ENCODE measurements at regions not wholly inside any gene's neighbourhood (a gene's known extent, or its start where the extent isn't known, plus 50 kb on each side); places are given as distances from the start of the nearest gene placed in this dataset.

DNA sequence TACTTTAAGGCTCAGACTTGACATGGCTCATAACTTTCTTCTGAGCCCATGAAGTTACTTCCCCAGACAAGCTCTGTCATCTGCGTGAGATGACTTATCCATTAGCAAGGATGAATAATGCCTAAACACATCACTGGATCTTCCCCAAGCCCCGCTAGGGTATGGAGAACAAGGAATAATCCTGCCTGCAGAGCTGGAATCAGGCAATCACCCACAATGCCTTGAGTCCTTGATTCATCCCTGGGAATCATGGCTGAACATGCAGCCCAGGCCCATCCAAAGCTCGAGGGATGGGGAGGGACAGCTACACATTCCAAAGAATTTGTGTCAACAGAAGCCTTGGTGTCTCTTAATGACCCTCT lies 131.7 kb downstream of the PSMG1 start:
- no peak for DNase-seq

DNA sequence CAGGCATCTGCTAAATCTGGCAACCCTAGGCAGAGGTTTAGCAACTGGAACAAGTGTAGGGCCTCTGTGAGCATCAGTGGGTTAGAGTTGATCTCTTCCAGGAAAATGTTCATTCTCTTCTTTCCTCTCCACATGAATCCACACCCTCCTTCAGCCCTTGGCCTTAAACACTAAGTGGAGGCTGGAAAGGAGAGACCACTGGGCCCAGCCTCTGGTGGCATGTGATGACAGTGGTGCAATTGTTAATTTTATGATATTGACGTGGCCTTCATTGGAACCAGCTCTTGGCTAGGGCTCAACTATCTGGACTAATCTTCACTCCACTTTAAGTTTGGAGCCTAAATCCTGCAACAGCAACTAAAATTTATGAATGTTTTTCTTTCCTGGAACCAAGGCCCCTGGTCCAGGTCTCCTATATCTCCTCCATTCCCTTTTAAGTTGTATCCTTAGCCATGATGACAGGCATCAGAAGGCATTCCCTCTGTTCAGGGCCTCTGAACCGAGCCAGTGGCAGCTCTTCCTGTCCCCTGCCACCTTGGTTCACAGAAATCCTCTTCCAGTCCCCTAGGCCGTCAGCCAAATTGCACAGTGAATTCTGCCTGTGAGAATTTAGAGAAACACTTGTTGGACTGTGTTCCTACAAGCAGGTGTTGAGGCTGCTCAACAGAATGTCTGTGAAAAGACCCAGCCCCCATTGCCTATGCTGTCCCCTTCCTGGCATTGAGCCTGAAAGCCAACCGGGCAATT lies 132.2 kb downstream of the PSMG1 start:
- no peak for DNase-seq

DNA sequence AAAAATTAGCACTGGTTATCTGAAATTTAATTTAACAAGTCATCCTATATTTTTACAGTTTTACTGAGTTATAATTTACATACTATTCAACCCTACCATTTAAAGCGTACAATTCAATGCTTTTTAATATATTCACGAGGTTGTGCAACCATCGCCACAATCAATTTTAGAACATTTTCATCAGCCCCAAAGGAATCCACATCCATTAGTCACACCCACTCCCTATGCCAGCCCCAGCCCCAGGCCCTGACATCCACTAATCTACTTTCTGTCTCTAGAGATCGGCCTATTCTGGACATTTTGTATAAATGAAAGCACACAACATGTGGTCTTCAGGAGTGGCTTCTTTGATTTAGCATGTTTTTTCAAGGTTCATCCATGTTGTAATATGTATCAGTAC lies 134.7 kb downstream of the PSMG1 start:
- no peak for DNase-seq

DNA sequence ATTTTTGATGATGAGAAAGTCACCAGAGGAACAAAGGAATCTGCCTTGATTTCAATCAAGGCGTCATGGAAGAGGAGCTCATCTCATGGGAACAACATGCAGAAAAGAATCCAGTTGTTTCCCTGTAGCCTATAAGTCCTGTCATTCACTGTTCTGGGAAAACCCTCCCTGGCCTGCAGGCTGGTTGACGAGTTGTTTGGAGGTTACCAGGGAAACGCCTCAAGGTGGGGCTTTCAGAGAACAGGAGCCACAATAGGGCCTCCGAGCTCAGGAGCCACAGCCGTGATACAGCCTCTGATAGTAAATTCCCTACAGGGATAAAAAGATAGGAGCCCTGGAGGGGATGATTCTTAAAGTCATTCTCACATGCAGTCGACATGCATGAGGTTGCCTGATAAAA lies 135.2 kb downstream of the PSMG1 start:
- no peak for DNase-seq

DNA sequence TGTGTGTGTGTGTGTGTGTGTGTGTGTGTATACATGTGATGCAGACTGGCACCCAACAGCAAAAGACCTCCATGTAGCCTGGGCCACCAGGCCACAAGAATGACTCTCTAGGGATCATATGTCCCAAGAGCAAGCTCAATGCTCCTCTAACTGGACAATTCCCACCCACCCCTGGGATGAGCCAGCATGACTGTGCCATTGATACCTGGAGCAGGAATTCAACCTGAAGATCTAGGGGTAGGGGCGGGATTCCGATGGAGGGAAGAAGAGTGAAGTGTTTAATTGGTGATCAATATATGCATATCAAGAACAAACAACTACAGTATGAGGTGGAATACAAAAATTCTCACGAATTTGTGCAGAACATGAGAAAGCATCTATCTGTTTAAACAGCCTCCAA lies 136.2 kb downstream of the PSMG1 start:
- DNase-seq: no peak

DNA sequence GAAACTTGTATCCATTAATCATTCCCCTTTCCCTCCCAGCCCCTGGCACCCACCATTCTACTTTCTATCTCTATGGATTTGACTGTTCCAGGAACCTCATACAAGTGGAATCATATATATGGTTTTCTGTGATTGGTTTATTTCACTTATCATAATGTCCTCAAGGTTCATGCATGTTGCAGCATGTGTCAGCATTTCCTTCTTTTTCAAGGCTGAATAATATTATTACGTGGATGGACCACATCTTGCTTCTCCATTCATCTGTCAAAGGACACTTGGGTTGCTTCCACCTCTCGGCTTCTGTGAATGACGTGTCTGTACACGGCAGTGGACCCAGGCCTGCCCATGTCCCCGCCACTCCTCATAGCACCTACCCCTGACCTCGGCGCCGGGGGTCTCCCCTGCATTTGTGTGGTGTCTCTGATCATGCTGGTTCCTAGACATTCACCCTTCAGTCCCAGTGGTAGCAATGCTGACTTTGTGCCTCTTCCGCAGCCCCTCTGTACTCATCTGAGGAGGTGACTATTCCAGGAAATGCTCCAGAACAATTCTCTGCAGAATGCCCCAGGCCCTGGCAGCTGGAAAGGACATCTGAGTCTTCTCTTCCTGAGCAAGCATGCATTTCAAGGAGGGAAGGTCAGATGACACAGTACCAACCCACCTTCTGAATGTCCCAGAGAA lies 136.9 kb downstream of the PSMG1 start:
- no peak for DNase-seq

DNA sequence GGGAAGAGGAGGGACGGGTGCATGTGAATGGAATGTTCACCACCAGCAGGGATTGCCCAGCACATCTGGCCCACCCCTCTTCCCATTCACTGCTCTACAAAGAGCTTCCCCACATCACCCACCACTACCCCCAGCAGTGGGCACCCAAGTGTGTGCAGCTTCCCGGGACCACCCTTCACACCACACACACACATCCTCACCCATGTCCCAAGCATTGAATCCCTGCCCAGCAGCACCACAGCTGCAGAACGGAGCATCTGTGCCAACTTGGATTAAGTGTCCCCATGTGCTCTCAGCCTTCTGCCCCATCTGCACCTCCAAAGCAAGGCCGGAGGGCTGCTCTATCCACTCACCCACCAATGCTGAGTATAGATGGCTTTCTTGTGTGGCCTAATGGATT lies 141.4 kb downstream of the PSMG1 start:
- no peak for DNase-seq

DNA sequence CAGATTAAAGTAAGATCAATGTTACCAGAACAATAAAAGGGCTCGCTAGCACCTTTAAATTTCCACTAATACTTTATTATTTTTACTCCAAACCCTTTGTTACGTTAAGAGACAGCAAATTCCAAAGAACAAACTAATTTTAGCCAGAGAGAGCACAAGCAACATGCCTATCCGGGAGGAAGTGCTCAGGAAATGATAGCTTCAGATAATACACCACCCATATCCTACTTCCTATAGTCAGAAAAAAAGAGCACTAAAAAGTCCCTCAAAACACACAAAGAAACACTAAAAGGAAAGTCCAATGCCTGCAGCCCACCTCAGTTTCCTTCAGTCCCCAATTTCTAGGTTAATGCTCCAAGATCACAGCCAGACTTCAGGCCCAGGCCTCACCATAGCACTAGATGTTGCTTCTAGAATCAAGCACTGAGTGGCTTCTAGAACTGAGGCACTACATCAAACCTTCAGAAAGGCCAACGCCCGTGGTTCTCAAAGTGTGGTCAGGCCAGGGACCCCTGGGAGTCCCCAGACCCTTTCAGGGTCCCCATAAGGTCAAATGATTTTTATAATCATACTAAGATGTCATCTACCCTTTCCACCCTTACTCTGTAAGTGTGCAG lies 142.6 kb downstream of the PSMG1 start:
- no peak for DNase-seq

DNA sequence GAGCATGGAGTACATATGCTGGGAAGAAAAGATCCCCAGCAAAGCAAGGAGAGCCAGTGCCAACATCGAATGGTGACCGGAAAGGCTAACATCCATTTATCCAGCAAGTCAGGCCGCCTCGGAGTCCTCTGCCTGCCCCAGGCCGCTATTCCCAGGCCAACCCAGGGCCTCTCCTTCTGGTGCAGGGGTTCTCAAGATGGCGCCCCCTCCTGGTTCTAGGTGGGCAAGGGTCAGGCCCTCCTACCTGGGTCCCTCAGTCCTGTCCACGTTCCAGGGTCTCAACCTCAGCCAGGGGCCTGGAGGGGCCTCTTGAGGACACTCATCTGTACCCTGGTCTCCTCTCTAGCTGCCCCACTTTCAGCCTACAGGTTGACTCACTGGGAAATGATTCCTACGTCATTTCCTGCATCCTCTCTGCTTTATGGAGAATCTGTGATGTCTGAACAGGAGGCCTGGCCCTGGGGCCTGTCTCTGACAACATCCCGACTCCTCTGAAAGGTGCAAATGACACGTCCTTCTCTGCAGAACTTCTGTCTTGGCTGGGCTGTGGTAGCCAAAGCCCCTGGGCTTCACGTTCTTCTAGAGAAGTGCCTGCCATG lies 145.3 kb downstream of the PSMG1 start:
- DNase-seq: no peak

DNA sequence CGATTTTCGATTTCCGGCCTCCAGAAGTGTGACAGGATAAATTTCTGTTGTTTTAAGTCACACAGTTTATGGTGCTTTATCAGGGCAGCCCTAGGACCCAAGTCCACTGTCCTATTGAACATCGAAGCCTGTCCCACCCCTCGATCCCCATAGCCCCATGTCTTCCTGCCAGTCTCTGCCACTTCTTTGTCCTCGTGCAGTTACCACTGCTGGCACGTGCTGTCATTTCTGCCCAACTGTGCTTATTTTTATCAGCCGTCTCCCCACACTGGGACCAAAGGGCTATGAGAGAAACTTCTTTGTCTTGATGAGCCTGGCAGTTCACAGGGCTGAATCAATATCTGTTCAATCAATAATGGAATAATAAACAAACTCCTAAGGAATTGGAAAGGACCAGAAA lies 146.7 kb downstream of the PSMG1 start:
- DNase-seq: no peak

DNA sequence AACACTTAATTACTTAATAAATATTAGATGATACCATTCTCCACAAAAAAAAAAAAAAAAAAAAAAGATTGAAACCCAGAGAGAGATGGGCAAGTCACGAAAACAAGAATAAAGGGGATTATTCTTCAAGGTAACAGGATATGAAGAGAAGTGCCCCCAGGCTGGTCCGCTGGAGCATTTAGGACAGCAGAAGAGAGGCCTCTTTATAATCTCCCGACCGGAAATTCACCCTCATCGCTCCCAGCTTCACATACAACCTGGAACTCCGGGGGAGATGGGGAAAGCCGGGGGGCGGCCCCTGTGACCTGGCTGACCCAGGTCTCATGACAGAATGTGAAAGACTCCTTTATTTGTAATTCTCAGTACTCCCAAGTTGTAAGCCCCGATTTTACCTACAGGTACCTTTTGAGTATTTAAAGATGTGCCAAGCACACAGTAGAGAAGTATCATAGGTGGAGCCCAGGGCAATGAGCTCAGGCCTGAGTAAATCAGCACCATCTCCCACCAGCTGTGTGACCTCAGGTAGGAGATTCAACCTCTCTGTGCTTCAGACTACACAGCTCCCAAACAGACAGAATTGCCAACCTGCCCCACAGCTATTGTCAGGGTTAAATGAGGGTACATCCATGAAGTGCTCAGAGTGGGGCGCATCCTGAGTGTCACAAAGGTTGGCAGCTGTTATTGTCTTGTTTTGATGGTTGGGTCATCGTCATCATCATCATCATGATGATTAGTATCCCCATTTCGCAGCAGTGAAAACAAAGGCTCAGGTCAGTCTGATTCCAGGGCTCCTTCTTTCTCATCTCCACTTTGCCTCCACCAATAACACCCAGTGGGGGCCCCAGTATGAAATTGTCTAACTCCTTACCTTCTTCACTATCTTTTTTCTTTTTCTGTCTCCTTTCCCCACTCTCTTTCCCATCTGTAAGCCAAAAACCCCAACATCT lies 148.4 kb downstream of the PSMG1 start:
- DNase-seq: no peak

DNA sequence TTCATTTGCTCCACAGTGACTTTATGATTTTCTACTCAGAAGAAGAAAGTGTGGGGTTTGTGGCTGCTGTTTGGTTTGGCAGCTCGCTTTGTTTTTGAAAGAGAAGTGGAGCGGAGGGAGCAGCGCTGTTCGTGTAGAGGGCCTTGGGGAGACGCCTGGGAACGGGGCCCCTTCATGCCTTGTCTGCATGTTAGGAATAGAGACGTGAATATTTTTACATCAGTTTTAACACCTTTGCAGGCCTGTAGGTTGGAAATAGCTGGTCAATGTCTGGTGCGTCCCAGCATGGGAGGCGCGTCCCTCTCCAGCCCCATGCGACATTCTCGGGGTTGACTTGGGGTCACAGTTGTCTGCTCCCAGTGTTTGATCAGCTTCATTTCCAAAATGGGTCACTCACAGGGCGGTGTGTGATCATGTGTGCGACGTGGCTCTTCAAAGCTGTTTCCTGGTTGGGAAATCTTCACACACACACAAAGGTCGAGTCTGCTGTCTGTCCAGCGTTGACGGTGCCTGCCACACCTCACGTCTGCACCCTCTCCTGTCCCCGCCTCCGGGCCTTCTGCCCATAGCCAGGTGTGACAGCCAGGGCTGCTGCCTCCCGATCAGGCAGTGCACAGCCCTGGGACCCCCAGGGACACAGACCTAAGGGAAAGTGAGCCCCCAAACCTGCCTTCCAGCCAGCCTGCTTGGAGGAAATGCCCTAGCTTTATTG lies 149.2 kb downstream of the PSMG1 start:
- DNase-seq: no peak

DNA sequence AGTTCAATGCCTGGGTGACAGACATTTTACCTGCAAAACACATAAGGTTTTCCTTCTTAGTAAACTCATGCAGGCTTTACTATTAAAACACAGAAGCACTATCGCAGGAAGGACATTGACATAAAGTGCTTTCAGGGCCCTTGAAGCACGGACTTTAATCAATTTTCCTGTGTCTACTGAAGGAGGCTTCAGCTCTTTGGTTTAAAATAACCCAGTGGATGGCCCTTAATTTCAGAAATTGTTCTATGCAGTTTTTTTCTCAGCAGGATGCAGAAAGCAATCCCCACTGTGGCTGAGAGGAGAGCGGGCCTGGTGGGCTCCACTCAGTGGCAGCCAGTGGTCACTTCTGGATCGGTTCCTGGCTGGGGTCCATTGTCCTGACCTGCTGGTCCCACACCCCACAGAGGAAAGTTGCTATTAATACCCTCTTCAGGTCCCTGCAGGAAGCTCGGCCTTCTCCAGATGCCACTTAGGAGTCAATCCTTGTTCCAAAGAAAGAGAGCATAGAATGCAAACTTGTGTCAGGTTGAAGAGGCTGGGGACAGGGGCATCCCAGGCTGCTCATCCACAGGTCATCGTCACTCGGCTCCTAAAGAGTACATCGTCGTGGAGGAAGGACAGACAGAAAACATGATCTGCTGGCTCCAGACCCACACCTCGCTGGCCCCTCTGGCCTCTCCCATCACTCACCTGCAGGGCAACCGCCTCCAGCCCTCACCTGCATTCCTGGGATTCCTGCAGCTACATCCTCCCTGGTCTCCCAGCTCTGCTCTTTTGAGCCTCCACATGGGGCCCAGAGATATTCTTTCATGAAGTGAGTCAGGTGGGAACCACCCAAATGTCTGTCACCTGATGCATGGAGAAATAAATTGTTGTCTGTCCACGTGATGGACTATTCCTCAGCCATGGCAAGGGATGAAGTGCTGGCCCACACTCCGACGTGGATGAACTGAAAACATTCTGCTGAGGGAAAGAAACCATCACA lies 153.1 kb downstream of the PSMG1 start:
- no peak for DNase-seq

DNA sequence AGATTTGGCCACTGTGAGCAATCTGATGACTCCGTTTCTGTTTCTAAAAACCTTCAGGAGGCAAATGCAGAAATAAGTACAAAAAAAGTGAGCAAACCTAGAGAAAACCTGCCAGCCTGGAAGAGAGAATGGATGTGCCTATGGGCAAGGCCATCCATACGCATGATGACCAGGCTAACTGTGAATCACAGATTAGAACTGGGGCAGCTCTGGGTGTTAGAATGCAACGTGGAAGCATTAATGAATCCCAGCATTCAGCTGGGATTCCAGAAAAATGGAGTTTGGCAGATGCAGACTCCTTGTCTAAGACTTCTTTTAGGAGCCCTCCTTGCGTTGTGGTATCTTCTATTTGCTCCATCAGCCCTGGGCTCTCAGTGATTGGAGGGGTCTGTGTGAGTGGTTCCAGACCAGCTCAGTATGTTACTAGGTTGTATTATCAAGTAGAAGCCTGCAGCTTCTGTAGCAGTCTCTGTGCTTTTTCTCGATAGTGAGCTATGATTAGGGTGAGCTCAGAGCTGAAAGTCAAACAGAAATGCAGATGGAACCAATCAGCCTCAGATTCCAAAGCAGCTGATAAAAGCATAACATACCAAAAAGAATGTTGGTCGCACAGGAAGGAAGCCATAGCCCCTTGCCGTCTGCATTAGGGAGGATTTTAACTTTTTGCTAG lies 154.0 kb downstream of the PSMG1 start:
- no peak for DNase-seq

DNA sequence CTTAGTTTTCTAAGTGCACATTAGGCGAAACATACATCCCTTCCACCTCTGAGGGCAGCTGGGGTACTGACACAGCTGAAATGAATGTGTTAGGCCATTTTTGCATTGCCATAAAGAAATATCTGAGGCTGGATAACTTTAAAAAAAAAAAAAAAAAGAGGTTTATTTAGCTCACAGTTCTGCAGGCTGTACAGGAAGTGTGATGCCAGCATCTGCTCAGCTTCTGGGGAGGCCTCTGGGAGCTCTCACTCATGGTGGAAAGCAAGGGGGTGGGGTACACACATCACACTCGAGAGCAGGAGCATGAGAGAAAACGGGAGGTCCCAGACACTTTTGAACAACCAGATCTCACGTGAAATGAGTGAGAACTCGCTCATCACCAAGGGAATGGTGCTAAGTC lies 158.1 kb downstream of the PSMG1 start:
- DNase-seq: no peak

DNA sequence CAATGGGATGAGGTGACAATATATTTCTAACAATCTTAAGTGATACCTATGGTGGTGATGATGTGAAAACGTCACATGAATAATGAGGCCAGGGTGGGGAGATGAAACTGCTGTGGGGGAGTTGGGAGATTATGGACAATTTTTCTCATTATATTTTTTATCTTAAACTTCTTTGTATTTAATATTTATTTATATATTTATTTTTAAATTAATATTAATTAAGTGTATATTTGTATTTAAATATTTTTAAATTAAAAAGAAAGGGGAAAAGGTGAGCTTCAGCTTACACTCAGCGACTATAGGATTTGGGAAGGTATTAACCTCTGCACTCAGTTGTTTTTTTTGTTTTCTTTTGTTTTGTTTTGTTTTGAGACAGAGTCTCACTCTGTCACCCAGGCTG lies 158.7 kb downstream of the PSMG1 start:
- no peak for DNase-seq

DNA sequence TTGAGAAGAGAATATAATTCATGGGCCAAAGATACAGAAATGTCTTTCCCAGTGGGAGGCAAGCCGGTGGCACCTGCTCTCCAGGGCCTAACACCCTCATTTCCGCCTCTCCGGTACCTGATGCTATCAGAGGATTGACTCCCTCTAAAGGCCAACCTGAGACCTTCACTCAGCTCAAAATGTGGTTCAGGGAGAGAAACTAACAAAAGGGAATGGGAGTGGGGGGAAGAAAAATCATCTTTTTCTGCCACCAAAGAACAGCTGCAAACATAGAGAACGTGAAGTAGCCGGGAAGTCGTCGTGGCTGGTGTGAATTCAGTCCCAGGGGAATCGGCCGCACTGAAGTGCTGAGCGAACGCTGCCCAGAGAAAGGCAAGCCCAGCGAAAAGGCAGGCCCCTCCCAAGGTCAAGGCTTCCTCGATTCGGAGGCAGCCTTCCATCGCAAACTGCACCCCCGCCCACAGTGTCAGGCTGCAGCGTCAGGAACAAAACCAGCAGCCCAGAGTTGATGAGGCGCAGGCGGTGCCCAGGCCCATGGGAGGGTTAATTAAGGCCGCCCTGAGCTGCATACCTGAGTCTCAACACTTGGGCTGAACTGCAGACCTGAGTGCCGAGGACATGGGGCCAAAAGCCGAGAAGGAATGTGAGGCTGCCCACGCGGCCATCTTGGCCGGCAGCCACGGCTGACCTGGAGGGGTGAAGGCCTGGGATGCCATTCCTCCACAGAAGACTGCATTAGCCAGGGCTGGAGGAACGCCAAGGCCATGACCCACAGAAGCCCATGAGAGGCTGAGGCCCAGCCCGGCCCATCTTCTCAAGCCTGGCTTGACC lies 160.2 kb downstream of the PSMG1 start:
- DNase-seq: no peak

DNA sequence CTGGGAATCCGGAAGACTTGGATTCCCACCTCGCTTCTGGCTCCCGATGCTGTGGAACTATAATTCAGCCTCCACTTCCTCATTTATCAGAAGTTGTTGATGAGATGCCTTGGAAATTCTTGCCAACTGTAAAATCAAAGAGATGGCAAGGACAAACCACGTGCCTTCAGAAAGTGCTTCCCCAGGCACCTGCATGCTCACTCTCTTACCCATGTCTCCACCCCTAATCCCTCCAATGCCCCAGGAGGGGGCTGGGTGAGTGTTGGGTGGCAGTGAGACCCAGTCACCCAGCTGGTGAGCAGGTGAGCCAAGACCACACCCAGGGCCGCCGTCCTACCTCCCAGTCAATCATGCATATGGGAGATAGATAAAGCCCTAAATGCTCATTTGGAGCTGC lies 160.8 kb downstream of the PSMG1 start:
- no peak for DNase-seq

DNA sequence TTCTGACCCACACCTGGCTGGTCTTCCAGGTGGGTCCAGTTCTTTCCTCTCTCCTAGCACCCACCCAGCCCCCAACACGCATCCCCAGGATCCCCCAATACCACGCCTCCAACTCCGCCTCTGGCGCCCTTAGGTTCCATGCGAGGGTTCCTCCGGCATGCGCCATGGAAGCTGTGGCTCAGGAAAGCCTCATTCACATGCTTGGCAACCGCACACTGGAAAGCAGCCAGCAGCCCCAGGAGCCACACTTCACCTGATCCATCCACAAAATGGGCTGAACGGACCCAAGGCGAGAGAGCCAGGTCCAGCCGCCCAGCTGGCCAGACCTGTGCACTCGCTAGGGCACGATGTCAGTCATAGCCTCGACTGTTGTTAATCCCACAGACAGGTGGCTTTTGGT lies 161.2 kb downstream of the PSMG1 start:
- DNase-seq: no peak

DNA sequence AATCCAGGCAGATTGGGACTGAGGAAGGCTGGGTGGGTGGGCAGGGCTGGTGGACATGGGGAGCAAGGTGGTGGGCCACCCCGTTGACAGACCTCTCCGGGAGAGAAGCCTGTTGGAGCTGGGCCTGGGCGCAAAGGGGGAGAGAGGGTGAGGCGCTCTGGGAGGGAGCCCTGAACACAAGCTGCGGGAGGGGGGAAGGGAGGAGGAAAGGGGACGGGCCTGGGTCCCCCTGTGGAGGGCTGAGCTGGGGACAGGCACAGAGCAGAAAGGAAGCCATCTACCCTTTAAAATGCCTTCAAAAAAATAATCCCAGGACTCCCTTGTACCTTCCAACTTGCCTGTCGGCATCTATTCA lies 161.8 kb downstream of the PSMG1 start:
- no peak for DNase-seq

Measured in activated T-cell treated with anti-CD3 and anti-CD28 coated beads for 4 hours (primary cell).